ENCODE measurements at regions not wholly inside any gene's neighbourhood (a gene's known extent, or its start where the extent isn't known, plus 50 kb on each side); places are given as distances from the start of the nearest gene placed in this dataset.

DNA sequence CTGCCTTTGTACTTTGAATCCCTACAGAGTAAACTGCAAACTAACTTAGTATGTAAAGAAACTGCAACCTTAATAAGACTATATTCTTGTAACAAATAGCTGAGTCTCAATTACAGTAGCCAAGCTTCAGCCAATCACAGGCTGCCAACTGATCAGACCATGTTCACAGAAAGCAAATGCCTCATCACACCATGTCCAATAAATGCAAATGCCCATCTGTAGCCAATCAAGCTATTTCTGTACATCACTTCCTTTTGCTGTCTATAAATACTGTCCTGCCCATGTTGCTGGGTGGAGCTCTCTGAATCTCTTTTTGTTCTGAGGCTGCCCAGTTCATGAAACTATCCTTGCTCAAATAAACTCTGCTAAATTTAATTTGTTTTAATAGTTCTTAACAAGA, 531.7 kb upstream of the TOM1L1 start:
- TF ChIP-seq CTCF (IDR thresholded peaks at IDR 0.05) (no peak), EZH2phosphoT487 (IDR thresholded peaks at IDR 0.05) (no peak), EZH2 (IDR thresholded peaks at IDR 0.05) (no peak)

Measured in neural progenitor cell (in vitro differentiated cells).